HG03039 (cell line): ENCODE measurements at regions not wholly inside any gene's neighbourhood (a gene's known extent, or its start where the extent isn't known, plus 50 kb on each side); places are given as distances from the start of the nearest gene placed in this dataset.

Experiments used
- ATAC-seq: cut with Tn5 transposase; IDR thresholded peaks from one replicate; pipeline ENCODE4 v1.9.1; 2021; ENCODE audit warnings: mild to moderate bottlenecking, moderate library complexity; ENCODE audit not compliant: unreplicated experiment

- no peak for ATAC-seq
Observed at GRCh38 chr4:45647823-45648222, 476.0 kb downstream of the GABRG1 start.

- ATAC-seq = no peak
Observed at GRCh38 chr4:45646885-45647590, 476.8 kb downstream of the GABRG1 start.

GRCh38 chr4:45640281-45640680, 483.6 kb downstream of the GABRG1 start:
- ATAC-seq = no peak

- no peak for ATAC-seq
Observed at GRCh38 chr4:45638641-45639040, 485.2 kb downstream of the GABRG1 start.

- ATAC-seq = no peak
Observed at GRCh38 chr4:45636175-45636574, 487.7 kb downstream of the GABRG1 start.

- no peak for ATAC-seq
Observed at GRCh38 chr4:45629717-45630116, 494.1 kb downstream of the GABRG1 start.

- no peak for ATAC-seq
Observed at GRCh38 chr4:45621971-45622370, 501.9 kb downstream of the GABRG1 start.

GRCh38 chr4:45620808-45621207, 503.0 kb downstream of the GABRG1 start:
- ATAC-seq = no peak

GRCh38 chr4:45596379-45597101, 527.3 kb downstream of the GABRG1 start:
- ATAC-seq = no peak

GRCh38 chr4:45580334-45580733, 543.5 kb downstream of the GABRG1 start:
- no peak for ATAC-seq

- no peak for ATAC-seq
Observed at GRCh38 chr4:45578874-45579273, 545.0 kb downstream of the GABRG1 start.

- no peak for ATAC-seq
Observed at GRCh38 chr4:45576275-45576674, 547.6 kb downstream of the GABRG1 start.

GRCh38 chr4:45569619-45570018, 554.2 kb downstream of the GABRG1 start:
- no peak for ATAC-seq

- ATAC-seq = no peak
Observed at GRCh38 chr4:45568694-45569093, 555.2 kb downstream of the GABRG1 start.

GRCh38 chr4:45566896-45567603, 556.8 kb downstream of the GABRG1 start:
- no peak for ATAC-seq

- no peak for ATAC-seq
Observed at GRCh38 chr4:45554423-45554822, 569.4 kb downstream of the GABRG1 start.

- no peak for ATAC-seq
Observed at GRCh38 chr4:45550766-45551366, 573.0 kb downstream of the GABRG1 start.

GRCh38 chr4:45539142-45539814, 584.6 kb downstream of the GABRG1 start:
- ATAC-seq = no peak

- no peak for ATAC-seq
Observed at GRCh38 chr4:45530498-45530897, 593.4 kb downstream of the GABRG1 start.

- ATAC-seq = no peak
Observed at GRCh38 chr4:45527160-45527559, 596.7 kb downstream of the GABRG1 start.

- ATAC-seq = no peak
Observed at GRCh38 chr4:45518832-45519231, 605.0 kb downstream of the GABRG1 start.
